Hematopoietic multipotent progenitor cell treated with erythropoietin and hydrocortisone succinate and interleukin-3 and kit ligand, for 15 days (in vitro differentiated cells): ENCODE measurements at regions not wholly inside any gene's neighbourhood (a gene's known extent, or its start where the extent isn't known, plus 50 kb on each side); places are given as distances from the start of the nearest gene placed in this dataset.

ENCODE experiments used
- DNase-seq: peaks from one replicate; pipeline ENCODE4 v3.0.0-alpha.2; 2015; ENCODE audit warnings: low spot score

GRCh38 chr20:60430516-60431001 lies 472.3 kb downstream of the CDH26 start:
- DNase-seq: no peak

- DNase-seq: no peak
These were observed 473.1 kb downstream of the CDH26 start for GRCh38 chr20:60431349-60431748.

- no peak for DNase-seq
These were observed 479.2 kb downstream of the CDH26 start for GRCh38 chr20:60437418-60437817.

GRCh38 chr20:60446267-60447111 lies 488.3 kb downstream of the CDH26 start:
- DNase-seq: no peak

- no peak for DNase-seq
These were observed 489.5 kb downstream of the CDH26 start for GRCh38 chr20:60447703-60448102.

- no peak for DNase-seq
These were observed 495.4 kb downstream of the CDH26 start for GRCh38 chr20:60453388-60454246.

- no peak for DNase-seq
These were observed 496.3 kb downstream of the CDH26 start for GRCh38 chr20:60454491-60454890.

GRCh38 chr20:60455272-60455671 lies 497.0 kb downstream of the CDH26 start:
- no peak for DNase-seq

GRCh38 chr20:60459212-60459611 lies 501.0 kb downstream of the CDH26 start:
- DNase-seq: no peak

GRCh38 chr20:60461993-60462392 lies 503.8 kb downstream of the CDH26 start:
- no peak for DNase-seq

GRCh38 chr20:60463798-60464197 lies 505.6 kb downstream of the CDH26 start:
- DNase-seq: no peak

- no peak for DNase-seq
These were observed 507.2 kb downstream of the CDH26 start for GRCh38 chr20:60465439-60465838.

- no peak for DNase-seq
These were observed 507.9 kb downstream of the CDH26 start for GRCh38 chr20:60465993-60466686.

GRCh38 chr20:60466687-60467022 lies 508.4 kb downstream of the CDH26 start:
- no peak for DNase-seq

- DNase-seq: no peak
These were observed 508.9 kb downstream of the CDH26 start for GRCh38 chr20:60467078-60467477.

GRCh38 chr20:60467771-60468170 lies 509.5 kb downstream of the CDH26 start:
- DNase-seq: no peak

- no peak for DNase-seq
These were observed 511.6 kb downstream of the CDH26 start for GRCh38 chr20:60469829-60470228.

GRCh38 chr20:60470366-60470765 lies 512.1 kb downstream of the CDH26 start:
- no peak for DNase-seq

- no peak for DNase-seq
These were observed 515.0 kb downstream of the CDH26 start for GRCh38 chr20:60473211-60473610.

- DNase-seq: no peak
These were observed 516.2 kb downstream of the CDH26 start for GRCh38 chr20:60474385-60474910.

GRCh38 chr20:60476045-60476444 lies 517.8 kb downstream of the CDH26 start:
- no peak for DNase-seq

- no peak for DNase-seq
These were observed 519.7 kb downstream of the CDH26 start for GRCh38 chr20:60477958-60478357.
